ENCODE measurements at regions not wholly inside any gene's neighbourhood (a gene's known extent, or its start where the extent isn't known, plus 50 kb on each side); places are given as distances from the start of the nearest gene placed in this dataset.
A peak's percentile ranks its signal among the peaks of the same experiment; 100 is the strongest.

DNA sequence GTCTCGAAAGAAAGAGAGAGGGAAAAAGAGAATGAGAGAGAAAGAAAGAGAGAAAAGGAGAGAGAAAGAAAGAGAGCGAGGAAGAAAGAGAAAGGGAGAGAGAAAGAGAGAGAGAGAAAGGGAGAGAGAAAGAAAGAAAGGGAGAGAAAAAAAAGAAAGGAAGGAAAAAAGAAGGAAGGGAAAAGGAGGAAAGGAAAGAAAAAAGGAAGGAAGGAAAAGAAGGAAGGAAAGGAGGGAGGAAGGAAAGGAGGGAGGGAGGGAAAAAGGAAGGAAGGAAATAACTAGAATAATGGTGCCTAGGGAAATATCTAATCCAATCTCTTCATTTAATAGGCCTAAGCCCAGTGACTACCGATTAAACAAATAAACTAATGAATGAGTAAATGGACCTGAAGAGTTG, 85.4 kb upstream of the LYZL1 start:
- H3K27me3 ChIP-seq (replicated peaks; ENCODE audit: insufficient read depth, low read depth, low read length, poor library complexity): no peaks in the 10 kb centered on the region
- H3K4me3 ChIP-seq (ENCODE audit: low read depth, low read length, poor library complexity, severe bottlenecking): no peak overlapping the region
- DNase-seq (ENCODE audit: low spot score): no peak
- ChIA-PET CTCF (interaction anchor here (1.2 kb wide), 1 partner anchor 101 kb away, joined by 4 read pairs; no protein-coding TSS in a partner anchor), POLR2A (ENCODE audit: low non-redundant PET) (interaction anchor here (0.6 kb wide), 1 partner anchor 239 kb away, joined by 4 read pairs; no protein-coding TSS in a partner anchor)
- H3K4me1 ChIP-seq (ENCODE audit: insufficient read depth, low read length, poor library complexity, severe bottlenecking): peaks cover 61% of the 10 kb centered on the region
- no peaks in the 10 kb centered on the region for H3K9me3 ChIP-seq (ENCODE audit: low read depth, low read length, poor library complexity, severe bottlenecking)
- BruUV-seq (replicated peaks): no TSS peak
- no peak for TF ChIP-seq EZH2 (IDR thresholded peaks at IDR 0.05; ENCODE audit: borderline replicate concordance, low read depth, low read length, poor library complexity, severe bottlenecking)
- TF ChIP-seq, protein P1, sequence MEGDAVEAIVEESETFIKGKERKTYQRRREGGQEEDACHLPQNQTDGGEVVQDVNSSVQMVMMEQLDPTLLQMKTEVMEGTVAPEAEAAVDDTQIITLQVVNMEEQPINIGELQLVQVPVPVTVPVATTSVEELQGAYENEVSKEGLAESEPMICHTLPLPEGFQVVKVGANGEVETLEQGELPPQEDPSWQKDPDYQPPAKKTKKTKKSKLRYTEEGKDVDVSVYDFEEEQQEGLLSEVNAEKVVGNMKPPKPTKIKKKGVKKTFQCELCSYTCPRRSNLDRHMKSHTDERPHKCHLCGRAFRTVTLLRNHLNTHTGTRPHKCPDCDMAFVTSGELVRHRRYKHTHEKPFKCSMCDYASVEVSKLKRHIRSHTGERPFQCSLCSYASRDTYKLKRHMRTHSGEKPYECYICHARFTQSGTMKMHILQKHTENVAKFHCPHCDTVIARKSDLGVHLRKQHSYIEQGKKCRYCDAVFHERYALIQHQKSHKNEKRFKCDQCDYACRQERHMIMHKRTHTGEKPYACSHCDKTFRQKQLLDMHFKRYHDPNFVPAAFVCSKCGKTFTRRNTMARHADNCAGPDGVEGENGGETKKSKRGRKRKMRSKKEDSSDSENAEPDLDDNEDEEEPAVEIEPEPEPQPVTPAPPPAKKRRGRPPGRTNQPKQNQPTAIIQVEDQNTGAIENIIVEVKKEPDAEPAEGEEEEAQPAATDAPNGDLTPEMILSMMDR (conservative IDR thresholded peaks at IDR 0.05; ENCODE audit: low read depth, low read length): no peak
- H3K36me3 ChIP-seq (ENCODE audit: insufficient read depth, low read length, poor library complexity, severe bottlenecking): no peaks in the 10 kb centered on the region
- peak overlapping the region; percentile 88 for H3K27ac ChIP-seq (ENCODE audit: low read depth, low read length, poor library complexity, severe bottlenecking)
- intact Hi-C loops (cut with micrococcal nuclease; ENCODE audit: unreplicated experiment): loop anchor here (5.0 kb wide), 1 partner anchor 71 kb away; no protein-coding TSS in a partner anchor

DNA sequence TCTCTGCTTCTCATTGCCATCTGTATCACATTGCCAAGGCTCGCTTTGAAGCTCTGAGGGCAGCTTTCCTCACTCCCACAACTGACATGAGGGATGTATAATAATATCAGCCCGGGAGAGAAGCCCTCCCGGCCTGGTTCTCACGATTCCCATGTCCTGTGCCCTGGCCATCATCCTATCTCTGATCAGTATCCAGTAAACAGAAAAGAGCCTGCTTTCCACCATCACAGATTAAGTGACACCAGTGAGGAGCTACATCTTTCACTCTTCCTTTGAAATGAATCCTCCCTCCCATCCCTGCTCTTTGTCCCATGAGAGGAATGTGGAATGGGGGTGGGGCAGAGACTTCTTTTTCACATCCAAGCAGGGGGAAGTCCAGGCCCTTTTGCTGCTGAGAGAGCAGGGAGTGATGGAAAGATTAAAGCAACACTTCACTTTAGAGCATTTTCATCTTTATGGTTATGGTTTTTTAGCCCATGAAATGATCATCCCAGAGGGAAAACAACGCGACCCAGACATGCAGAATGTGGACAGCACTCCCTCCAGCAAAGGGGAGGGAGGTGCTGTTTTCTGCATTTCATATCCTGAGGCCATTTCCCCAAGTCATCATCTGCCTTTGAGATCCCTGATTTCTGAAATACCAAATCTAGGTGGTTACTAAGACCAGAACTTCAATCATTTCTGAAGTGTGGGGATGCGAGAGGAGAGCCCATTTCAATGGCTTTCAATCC, 84.6 kb upstream of the LYZL1 start:
- ChIA-PET POLR2A (ENCODE audit: low non-redundant PET) (no interaction called here), CTCF (no interaction called here)
- peak overlapping the region; percentile 88 for H3K27ac ChIP-seq (ENCODE audit: low read depth, low read length, poor library complexity, severe bottlenecking)
- H3K9me3 ChIP-seq (ENCODE audit: low read depth, low read length, poor library complexity, severe bottlenecking): peaks cover 1% of the 10 kb centered on the region
- intact Hi-C loops (cut with micrococcal nuclease; ENCODE audit: unreplicated experiment): loop anchor here (5.0 kb wide), 1 partner anchor 72 kb away; no protein-coding TSS in a partner anchor
- DNase-seq (ENCODE audit: low spot score): peak; percentile 54
- BruUV-seq (replicated peaks): no TSS peak
- no peaks in the 10 kb centered on the region for H3K27me3 ChIP-seq (replicated peaks; ENCODE audit: insufficient read depth, low read depth, low read length, poor library complexity)
- no peak overlapping the region for H3K4me3 ChIP-seq (ENCODE audit: low read depth, low read length, poor library complexity, severe bottlenecking)
- no peak for TF ChIP-seq EZH2 (IDR thresholded peaks at IDR 0.05; ENCODE audit: borderline replicate concordance, low read depth, low read length, poor library complexity, severe bottlenecking)
- TF ChIP-seq, protein P1 (conservative IDR thresholded peaks at IDR 0.05; ENCODE audit: low read depth, low read length): no peak
- no peaks in the 10 kb centered on the region for H3K36me3 ChIP-seq (ENCODE audit: insufficient read depth, low read length, poor library complexity, severe bottlenecking)
- peaks cover 57% of the 10 kb centered on the region for H3K4me1 ChIP-seq (ENCODE audit: insufficient read depth, low read length, poor library complexity, severe bottlenecking)

DNA sequence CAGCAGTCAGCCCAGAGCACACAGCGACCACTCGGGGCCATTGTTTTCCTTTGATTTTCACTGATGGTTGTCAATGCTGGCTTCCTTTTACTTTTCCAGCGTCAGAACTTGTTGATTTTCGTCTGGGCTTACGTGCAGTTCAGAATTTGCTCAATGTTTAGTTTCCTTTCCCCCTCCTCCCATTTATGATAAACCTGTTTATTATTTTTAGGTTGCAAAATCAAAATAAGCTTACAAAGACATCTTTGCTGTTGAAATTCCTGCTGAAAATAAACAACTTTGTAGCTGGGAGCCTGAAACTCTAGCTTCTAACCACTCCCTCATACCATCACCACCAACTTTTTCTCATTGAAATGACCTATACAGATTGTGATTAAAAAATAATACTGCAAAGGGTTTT, 83.1 kb upstream of the LYZL1 start:
- TF ChIP-seq, protein P1 (conservative IDR thresholded peaks at IDR 0.05; ENCODE audit: low read depth, low read length): no peak
- no peak for TF ChIP-seq EZH2 (IDR thresholded peaks at IDR 0.05; ENCODE audit: borderline replicate concordance, low read depth, low read length, poor library complexity, severe bottlenecking)
- intact Hi-C loops (cut with micrococcal nuclease; ENCODE audit: unreplicated experiment): no loop called here
- H3K27me3 ChIP-seq (replicated peaks; ENCODE audit: insufficient read depth, low read depth, low read length, poor library complexity): no peaks in the 10 kb centered on the region
- ChIA-PET POLR2A (ENCODE audit: low non-redundant PET) (no interaction called here), CTCF (no interaction called here)
- peaks cover 11% of the 10 kb centered on the region for H3K9me3 ChIP-seq (ENCODE audit: low read depth, low read length, poor library complexity, severe bottlenecking)
- DNase-seq (ENCODE audit: low spot score): no peak
- no peak overlapping the region for H3K4me3 ChIP-seq (ENCODE audit: low read depth, low read length, poor library complexity, severe bottlenecking)
- no peak overlapping the region for H3K27ac ChIP-seq (ENCODE audit: low read depth, low read length, poor library complexity, severe bottlenecking)
- no TSS peak for BruUV-seq (replicated peaks)
- no peaks in the 10 kb centered on the region for H3K36me3 ChIP-seq (ENCODE audit: insufficient read depth, low read length, poor library complexity, severe bottlenecking)
- H3K4me1 ChIP-seq (ENCODE audit: insufficient read depth, low read length, poor library complexity, severe bottlenecking): peaks cover 42% of the 10 kb centered on the region

Data from A673 (cell line).